Activated CD8-positive, alpha-beta memory T cell treated with anti-CD3 and anti-CD28 coated beads for 24 hours (primary cell): ENCODE measurements at regions not wholly inside any gene's neighbourhood (a gene's known extent, or its start where the extent isn't known, plus 50 kb on each side); places are given as distances from the start of the nearest gene placed in this dataset.
"Not testable (repeated sequence)": the region's sequence is repeated elsewhere in the genome, so short reads cannot be mapped to it uniquely, and the experiment has no call there.

Experiments
- DNase-seq: peaks from one replicate; pipeline ENCODE4 v3.0.0-alpha.2; 2020

GRCh38 chr2:57450170-57450569 is 596.4 kb upstream of the VRK2 start:
- no peak for DNase-seq

- DNase-seq, result no peak
These were observed 594.0 kb upstream of the VRK2 start for GRCh38 chr2:57452634-57453033.

- DNase-seq, result no peak
These were observed 592.7 kb upstream of the VRK2 start for GRCh38 chr2:57453945-57454344.

- no peak for DNase-seq
These were observed 586.0 kb upstream of the VRK2 start for GRCh38 chr2:57460396-57461276.

- no peak for DNase-seq
These were observed 585.0 kb upstream of the VRK2 start for GRCh38 chr2:57461624-57462023.

- no peak for DNase-seq
These were observed 581.5 kb upstream of the VRK2 start for GRCh38 chr2:57465067-57465466.

- DNase-seq, result no peak
These were observed 580.6 kb upstream of the VRK2 start for GRCh38 chr2:57465967-57466366.

- DNase-seq, result no peak
These were observed 571.2 kb upstream of the VRK2 start for GRCh38 chr2:57475391-57475790.

- no peak for DNase-seq
These were observed 566.6 kb upstream of the VRK2 start for GRCh38 chr2:57479981-57480380.

GRCh38 chr2:57488061-57488460 is 558.5 kb upstream of the VRK2 start:
- no peak for DNase-seq

GRCh38 chr2:57490741-57491140 is 555.9 kb upstream of the VRK2 start:
- no peak for DNase-seq

- no peak for DNase-seq
These were observed 555.4 kb upstream of the VRK2 start for GRCh38 chr2:57491213-57491612.

GRCh38 chr2:57493966-57494365 is 552.6 kb upstream of the VRK2 start:
- not testable (repeated sequence) for DNase-seq

- no peak for DNase-seq
These were observed 549.0 kb upstream of the VRK2 start for GRCh38 chr2:57497489-57498096.

- DNase-seq, result no peak
These were observed 541.8 kb upstream of the VRK2 start for GRCh38 chr2:57504787-57505186.

- DNase-seq, result no peak
These were observed 537.4 kb upstream of the VRK2 start for GRCh38 chr2:57509189-57509588.

GRCh38 chr2:57510704-57511103 is 535.9 kb upstream of the VRK2 start:
- no peak for DNase-seq

GRCh38 chr2:57515366-57515765 is 531.2 kb upstream of the VRK2 start:
- DNase-seq, result no peak

- DNase-seq, result no peak
These were observed 529.8 kb upstream of the VRK2 start for GRCh38 chr2:57516698-57517340.

- no peak for DNase-seq
These were observed 523.3 kb upstream of the VRK2 start for GRCh38 chr2:57523304-57523703.

- DNase-seq, result no peak
These were observed 518.9 kb upstream of the VRK2 start for GRCh38 chr2:57527685-57528084.

- no peak for DNase-seq
These were observed 518.1 kb upstream of the VRK2 start for GRCh38 chr2:57528499-57528898.

- DNase-seq, result no peak
These were observed 512.2 kb upstream of the VRK2 start for GRCh38 chr2:57534358-57534757.
